ENCODE measurements at regions not wholly inside any gene's neighbourhood (a gene's known extent, or its start where the extent isn't known, plus 50 kb on each side); places are given as distances from the start of the nearest gene placed in this dataset.
"Not testable (repeated sequence)": the region's sequence is repeated elsewhere in the genome, so short reads cannot be mapped to it uniquely, and the experiment has no call there.

GRCh38 chr15:25624504-25625177 lies 185.8 kb upstream of the UBE3A start:
- DNase-seq = no peak

GRCh38 chr15:25623708-25624107 lies 184.9 kb upstream of the UBE3A start:
- DNase-seq = no peak

DNA sequence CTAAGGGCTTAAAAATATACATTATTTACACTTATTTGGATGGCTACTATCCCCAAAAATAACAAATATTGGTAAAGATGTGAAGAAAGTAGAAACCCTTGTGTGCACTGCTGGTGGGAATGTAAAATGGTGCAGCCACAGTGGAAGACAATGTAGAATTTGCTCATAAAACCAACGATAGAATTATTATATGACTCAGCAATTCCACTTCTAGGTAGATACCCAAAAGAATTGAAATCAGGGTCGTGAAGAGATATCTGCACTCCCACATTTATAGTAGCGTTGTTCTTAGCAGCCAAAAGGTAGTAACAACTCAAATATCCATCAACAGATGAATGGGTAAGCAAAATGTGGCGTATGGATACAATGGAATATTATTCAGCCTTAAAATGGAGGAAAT lies 181.6 kb upstream of the UBE3A start:
- DNase-seq = no peak

DNA sequence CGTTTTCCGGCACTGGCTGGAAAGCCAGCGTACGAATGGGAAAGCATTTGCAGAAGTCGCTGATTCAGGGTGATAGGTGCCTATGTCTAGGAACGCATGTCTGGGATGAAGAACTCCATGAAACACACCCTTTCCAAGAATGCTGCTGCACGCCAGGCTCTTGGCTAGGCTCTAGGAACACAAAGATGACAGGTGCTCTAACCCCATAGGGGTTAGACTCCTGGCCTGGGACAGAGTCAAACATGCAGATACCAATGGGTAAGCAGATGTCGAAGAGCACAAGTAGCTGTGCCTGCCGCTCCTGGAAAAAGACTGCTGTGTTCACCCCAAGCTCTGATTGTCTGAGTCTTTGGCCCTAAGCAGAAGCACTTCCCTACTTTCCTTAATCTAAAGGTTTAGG lies 180.9 kb upstream of the UBE3A start:
- DNase-seq = no peak

DNA sequence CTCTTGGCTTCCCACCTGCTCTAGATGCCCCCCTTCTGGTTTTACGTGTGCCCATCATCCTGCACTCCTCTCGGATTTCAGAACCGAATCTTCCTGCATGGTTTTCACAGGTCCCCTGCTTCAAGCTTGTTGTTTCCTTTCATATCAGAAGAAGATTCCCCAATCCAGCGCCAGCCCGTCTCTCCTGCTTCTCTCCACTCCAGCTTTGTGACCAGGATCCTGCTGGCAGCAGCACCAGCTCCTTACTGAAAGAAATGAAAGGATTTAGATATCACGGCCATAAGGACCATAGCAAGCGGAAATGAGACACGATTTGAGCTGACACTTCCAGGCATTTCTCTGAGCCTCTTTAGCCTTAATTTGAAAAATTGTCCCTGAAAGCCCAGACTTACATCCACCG lies 180.3 kb upstream of the UBE3A start:
- DNase-seq = no peak

GRCh38 chr15:25618161-25618560 lies 179.3 kb upstream of the UBE3A start:
- DNase-seq = no peak

GRCh38 chr15:25616471-25616870 lies 177.6 kb upstream of the UBE3A start:
- no peak for DNase-seq

DNA sequence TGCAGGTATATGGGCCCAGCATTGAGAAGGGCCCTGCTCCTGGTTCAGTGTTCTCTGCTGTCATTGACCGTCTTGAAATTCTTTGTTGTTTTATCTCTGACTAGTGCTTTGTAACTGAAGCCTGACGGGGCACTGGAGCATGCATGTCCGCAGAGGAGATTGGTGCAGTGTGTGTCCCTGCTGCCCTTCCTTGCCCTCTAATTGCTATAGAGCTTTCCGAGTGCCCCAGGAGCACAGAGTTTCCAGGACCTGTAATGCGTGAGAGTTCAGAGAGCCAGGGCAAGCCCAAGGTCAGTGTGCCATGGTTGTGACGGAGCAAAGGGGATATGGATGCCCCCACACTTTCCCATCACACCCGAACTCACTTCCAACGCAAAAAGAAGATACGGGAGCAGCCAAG lies 174.3 kb upstream of the UBE3A start:
- DNase-seq = peak; percentile 19

DNA sequence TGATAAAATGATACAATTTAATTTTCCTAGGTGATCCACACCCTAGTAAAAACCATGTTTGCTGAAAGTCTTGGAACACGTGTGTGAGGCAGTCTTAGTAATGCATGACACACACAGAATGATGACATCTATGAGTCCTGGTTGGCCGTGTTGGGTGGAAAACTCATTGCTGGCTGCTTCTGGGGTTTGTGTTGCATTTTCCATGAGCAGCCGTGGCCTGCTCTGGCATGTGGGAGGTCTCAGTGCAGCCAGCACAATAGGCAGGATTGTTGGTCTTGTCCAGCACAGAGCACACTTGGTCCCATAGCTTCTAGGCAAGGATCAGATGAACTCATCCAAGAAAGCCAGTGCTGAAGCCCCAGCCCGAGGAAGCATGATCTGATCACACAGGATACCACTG lies 172.8 kb upstream of the UBE3A start:
- no peak for DNase-seq

DNA sequence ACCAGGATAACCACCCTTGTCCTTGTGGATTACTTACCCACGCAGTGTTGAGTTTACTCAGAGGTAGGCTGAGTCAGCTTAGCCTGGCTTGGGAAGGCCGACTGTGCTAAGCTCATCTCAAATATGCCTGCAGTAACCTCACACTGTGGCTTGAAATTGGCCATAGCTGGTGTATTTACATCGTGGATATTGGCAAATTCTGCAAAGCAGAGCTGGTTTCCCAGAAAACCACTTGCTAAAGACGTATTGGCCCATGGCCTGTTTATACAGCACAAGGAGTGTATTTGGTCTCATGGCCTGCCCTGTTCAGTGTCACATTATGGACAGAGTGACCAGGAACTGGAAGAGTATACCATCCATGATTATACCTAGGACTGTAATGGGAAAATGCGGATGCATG lies 170.5 kb upstream of the UBE3A start:
- no peak for DNase-seq

DNA sequence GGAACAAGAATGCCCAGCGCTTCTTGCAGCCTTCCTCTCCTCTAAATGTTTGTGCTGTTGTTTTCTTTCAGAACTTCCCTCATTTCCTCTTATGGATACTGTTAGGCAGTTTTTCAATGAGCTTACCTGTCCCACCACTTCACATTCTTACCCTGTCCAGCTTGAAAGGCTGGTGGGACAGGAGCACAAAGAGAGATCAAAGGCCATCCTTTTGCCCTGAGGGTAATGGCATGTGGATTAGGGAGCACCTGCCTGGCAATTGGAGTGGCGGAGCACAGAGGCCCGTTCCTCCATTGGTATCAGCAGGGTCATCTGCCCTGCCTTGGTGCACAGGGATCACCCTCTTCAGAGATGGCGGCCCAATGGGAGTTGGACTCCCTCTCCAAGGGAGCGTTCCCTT lies 170.1 kb upstream of the UBE3A start:
- DNase-seq = no peak

- DNase-seq = no peak
Measured at GRCh38 chr15:25605151-25605550, 166.3 kb upstream of the UBE3A start.

- no peak for DNase-seq
Measured at GRCh38 chr15:25600751-25601150, 161.9 kb upstream of the UBE3A start.

DNA sequence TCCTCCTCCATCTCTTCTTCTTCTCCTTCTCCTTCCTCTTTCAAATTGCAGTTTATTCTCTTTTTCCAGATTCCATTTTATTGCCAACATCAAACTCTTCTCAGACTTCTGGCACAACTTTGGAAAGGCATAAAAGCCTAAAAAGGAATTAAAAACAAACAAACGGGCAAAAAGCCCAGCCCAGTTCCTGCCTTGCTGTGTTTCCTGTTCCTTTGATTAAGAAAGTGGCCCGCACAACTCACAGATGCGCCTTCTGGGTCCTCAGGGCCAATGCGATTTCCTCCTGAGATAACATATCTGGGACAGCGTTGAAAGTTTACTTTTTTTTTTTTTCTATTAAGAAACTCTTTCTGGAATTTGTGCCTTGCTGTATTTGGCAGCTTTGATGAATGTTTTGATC lies 158.7 kb upstream of the UBE3A start:
- DNase-seq = no peak

DNA sequence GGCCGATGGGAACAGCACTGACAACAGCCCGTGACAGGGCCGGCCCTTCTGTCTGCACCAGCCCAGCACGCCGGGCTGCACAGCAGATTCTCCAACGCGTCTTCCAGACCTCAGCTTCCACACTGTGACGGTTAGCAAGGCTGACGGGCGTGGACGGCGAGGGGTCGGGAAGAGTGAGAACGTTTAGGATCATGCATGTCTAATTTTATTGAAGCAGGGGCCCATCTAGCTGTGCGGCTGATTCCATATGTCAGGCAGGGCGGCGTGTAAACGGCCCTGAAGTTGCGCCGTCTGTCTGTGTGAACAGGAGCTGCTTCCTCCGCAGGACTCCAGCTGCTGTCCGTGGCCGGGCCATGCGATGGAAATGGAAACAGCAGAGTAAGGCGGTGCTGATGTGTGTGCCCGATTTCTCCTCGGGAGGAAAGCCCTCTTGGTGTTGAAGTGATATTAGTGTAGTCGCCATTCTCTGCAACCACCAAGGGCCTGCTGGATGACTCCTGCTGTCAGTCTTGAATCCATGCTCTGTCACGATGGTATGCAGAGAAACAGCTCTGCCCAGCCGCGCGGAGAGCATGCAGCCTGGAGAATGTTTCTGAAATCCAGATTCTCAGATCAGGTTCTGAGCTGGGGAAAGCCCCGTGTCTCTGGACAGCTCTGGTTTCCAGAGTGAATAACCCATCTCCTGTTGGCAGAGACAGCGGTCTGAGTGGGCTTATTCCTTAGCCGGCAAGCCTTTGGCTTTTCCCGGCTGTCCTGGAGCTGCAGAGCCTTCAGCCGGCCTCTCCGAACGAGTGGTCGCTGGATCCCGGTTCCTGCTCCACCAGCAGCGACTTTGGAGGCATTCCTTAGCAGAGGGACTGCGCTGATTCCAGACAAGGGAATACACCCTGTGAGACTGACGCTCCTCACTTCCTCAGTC lies 158.1 kb upstream of the UBE3A start:
- DNase-seq = no peak

GRCh38 chr15:25587616-25588340 lies 149.0 kb upstream of the UBE3A start:
- no peak for DNase-seq

- DNase-seq = no peak
Measured at GRCh38 chr15:25582886-25583285, 144.1 kb upstream of the UBE3A start.

DNA sequence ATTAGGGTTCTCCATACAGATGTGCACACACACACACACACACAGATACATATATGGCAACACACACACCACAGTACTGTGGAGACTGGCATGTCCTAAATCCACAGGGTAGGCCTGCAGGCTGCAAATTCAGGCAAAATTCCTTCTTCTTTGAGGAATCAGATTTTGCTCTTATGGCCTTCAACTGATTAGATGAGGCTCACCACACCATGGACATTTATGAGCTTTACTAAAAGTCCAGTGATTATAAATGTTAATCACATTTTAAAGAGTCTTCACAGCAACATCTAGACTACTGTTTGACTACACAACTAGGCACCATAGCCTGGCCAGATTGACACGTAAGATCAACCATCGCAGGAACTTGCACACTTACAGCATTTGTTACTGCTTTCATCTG lies 140.3 kb upstream of the UBE3A start:
- no peak for DNase-seq

GRCh38 chr15:25572191-25572590 lies 133.4 kb upstream of the UBE3A start:
- DNase-seq = no peak

GRCh38 chr15:25568751-25569150 lies 129.9 kb upstream of the UBE3A start:
- no peak for DNase-seq

- DNase-seq = not testable (repeated sequence)
Measured at GRCh38 chr15:25566545-25566944, 127.7 kb upstream of the UBE3A start.

GRCh38 chr15:25565470-25566264 lies 126.8 kb upstream of the UBE3A start:
- no peak for DNase-seq

DNA sequence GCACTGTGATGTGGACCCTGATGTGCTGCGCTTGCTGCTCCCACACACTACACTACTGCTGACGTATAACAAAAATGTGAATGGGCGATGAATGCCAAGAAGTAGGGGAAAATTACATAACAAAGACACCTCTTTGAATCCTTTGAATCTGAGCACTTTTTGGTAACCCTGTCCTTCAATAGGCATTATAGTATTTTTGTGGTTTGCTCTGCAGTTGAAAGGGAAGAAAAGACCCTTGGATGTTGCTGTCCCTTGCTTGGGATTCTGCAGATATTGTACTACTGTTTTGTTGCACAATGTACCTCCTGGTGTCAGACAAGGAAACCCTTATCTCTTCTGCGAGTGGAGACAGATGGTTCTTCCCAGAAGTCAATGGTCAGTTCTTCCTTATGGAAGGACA lies 124.8 kb upstream of the UBE3A start:
- DNase-seq = no peak

Data from kidney glomerular epithelial cell (primary cell).